EL (cell line): ENCODE measurements at regions not wholly inside any gene's neighbourhood (a gene's known extent, or its start where the extent isn't known, plus 50 kb on each side); places are given as distances from the start of the nearest gene placed in this dataset.

Experiments
- DNase-seq: peaks from one replicate; pipeline ENCODE4 v3.0.0-alpha.2; 2016

GRCh38 chr11:134640536-134640935 is 228.5 kb upstream of the B3GAT1 start:
- no peak for DNase-seq

- no peak for DNase-seq
Observed at GRCh38 chr11:134639586-134640330, 227.7 kb upstream of the B3GAT1 start.

GRCh38 chr11:134638796-134639430 is 226.9 kb upstream of the B3GAT1 start:
- no peak for DNase-seq

- DNase-seq = no peak
Observed at GRCh38 chr11:134637091-134638015, 225.3 kb upstream of the B3GAT1 start.

- no peak for DNase-seq
Observed at GRCh38 chr11:134636071-134636470, 224.0 kb upstream of the B3GAT1 start.

- no peak for DNase-seq
Observed at GRCh38 chr11:134634897-134635831, 223.1 kb upstream of the B3GAT1 start.

- DNase-seq = no peak
Observed at GRCh38 chr11:134633276-134633675, 221.2 kb upstream of the B3GAT1 start.

GRCh38 chr11:134632347-134633119 is 220.5 kb upstream of the B3GAT1 start:
- DNase-seq = no peak

- no peak for DNase-seq
Observed at GRCh38 chr11:134630861-134631260, 218.8 kb upstream of the B3GAT1 start.

GRCh38 chr11:134628426-134628825 is 216.4 kb upstream of the B3GAT1 start:
- no peak for DNase-seq

- DNase-seq = no peak
Observed at GRCh38 chr11:134626032-134626431, 214.0 kb upstream of the B3GAT1 start.

- DNase-seq = no peak
Observed at GRCh38 chr11:134625631-134626030, 213.6 kb upstream of the B3GAT1 start.

- DNase-seq = no peak
Observed at GRCh38 chr11:134625151-134625550, 213.1 kb upstream of the B3GAT1 start.

- DNase-seq = no peak
Observed at GRCh38 chr11:134624166-134624920, 212.3 kb upstream of the B3GAT1 start.

GRCh38 chr11:134623711-134624110 is 211.7 kb upstream of the B3GAT1 start:
- DNase-seq = no peak

- DNase-seq = no peak
Observed at GRCh38 chr11:134622458-134622857, 210.4 kb upstream of the B3GAT1 start.

GRCh38 chr11:134617360-134617759 is 205.3 kb upstream of the B3GAT1 start:
- DNase-seq = no peak

GRCh38 chr11:134616038-134616437 is 204.0 kb upstream of the B3GAT1 start:
- no peak for DNase-seq

- no peak for DNase-seq
Observed at GRCh38 chr11:134615041-134615615, 203.1 kb upstream of the B3GAT1 start.

GRCh38 chr11:134614141-134614540 is 202.1 kb upstream of the B3GAT1 start:
- no peak for DNase-seq
